ENCODE measurements at regions not wholly inside any gene's neighbourhood (a gene's known extent, or its start where the extent isn't known, plus 50 kb on each side); places are given as distances from the start of the nearest gene placed in this dataset.

DNA sequence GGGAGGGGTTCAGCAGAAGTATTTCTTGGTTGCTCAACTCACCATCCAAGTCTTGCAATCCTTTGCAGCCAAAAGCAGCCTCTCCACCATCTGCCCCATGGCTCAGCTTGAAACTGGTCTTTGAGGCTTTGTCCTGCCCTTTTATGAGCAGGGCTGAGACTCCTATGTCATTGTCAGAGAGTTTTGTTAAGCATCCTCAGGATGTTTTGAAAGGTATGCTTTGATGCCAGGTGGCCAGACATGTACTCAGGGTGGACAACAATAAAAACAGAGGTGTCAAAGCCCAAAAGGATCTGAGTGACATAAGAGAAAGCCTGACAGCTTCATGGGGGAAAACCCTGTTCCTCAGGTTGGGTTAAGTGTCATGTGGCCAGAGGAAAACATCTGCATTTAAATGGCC is 310.5 kb downstream of the PRDM2 start (continued):
- TF ChIP-seq, protein P1, sequence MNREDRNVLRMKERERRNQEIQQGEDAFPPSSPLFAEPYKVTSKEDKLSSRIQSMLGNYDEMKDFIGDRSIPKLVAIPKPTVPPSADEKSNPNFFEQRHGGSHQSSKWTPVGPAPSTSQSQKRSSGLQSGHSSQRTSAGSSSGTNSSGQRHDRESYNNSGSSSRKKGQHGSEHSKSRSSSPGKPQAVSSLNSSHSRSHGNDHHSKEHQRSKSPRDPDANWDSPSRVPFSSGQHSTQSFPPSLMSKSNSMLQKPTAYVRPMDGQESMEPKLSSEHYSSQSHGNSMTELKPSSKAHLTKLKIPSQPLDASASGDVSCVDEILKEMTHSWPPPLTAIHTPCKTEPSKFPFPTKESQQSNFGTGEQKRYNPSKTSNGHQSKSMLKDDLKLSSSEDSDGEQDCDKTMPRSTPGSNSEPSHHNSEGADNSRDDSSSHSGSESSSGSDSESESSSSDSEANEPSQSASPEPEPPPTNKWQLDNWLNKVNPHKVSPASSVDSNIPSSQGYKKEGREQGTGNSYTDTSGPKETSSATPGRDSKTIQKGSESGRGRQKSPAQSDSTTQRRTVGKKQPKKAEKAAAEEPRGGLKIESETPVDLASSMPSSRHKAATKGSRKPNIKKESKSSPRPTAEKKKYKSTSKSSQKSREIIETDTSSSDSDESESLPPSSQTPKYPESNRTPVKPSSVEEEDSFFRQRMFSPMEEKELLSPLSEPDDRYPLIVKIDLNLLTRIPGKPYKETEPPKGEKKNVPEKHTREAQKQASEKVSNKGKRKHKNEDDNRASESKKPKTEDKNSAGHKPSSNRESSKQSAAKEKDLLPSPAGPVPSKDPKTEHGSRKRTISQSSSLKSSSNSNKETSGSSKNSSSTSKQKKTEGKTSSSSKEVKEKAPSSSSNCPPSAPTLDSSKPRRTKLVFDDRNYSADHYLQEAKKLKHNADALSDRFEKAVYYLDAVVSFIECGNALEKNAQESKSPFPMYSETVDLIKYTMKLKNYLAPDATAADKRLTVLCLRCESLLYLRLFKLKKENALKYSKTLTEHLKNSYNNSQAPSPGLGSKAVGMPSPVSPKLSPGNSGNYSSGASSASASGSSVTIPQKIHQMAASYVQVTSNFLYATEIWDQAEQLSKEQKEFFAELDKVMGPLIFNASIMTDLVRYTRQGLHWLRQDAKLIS (CRISPR knock-in tag; IDR thresholded peaks at IDR 0.05) = no peak

- BruUV-seq (replicated peaks) = no TSS peak
- no peak for ATAC-seq
These were observed 311.1 kb downstream of the PRDM2 start for GRCh38 chr1:14011132-14011531.

DNA sequence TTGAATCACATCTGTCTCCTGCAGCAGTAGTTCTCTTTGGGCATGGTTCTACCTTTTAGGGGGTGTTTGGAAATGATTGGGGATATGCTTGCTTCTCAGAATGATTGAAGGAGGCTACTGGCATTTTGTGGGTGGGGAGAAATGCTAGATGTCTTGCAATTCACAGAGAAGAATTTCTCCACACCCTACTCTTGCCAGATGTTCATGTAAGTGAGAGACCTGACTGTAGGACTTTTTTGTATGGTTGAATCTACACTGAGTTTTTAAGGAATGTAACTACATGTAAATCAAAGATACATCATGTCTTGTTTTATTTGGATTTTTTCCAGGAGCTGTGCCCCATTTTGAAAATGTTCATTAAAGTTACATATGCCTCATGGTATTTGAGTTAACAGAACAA is 311.9 kb downstream of the PRDM2 start:
- H3K79me2 ChIP-seq (ENCODE audit: insufficient read depth, low read length) = no peaks in the 10 kb centered on the region
- no peaks in the 10 kb centered on the region for H4K20me1 ChIP-seq (ENCODE audit: insufficient read depth, low read length)
- no TSS peak for BruUV-seq (replicated peaks)
- no peak overlapping the region for H3K27ac ChIP-seq (ENCODE audit: extremely low read length, insufficient read depth, low read length)
- no peak overlapping the region for H2AFZ ChIP-seq (ENCODE audit: low read length)
- POLR2A ChIA-PET = no interaction called here
- H3K36me3 ChIP-seq (replicated peaks in 1 of 2; ENCODE audit: control insufficient read depth in 1 of 2, insufficient read depth in 2 of 2, low read length in 2 of 2) = no peaks in the 10 kb centered on the region
- H3K9ac ChIP-seq (ENCODE audit: insufficient read depth, low read depth, low read length) = no peak overlapping the region
- in situ Hi-C loops (cut with HindIII; ENCODE audit: extremely low pct_ligation_motif_present, low pct_unique_long_range_greater_than_20kb) (no loop called here), intact Hi-C loops (cut with micrococcal nuclease; ENCODE audit: unreplicated experiment) (no loop called here)
- H3K4me1 ChIP-seq (ENCODE audit: insufficient read depth, low read length) = no peaks in the 10 kb centered on the region
- no peak overlapping the region for H3K4me2 ChIP-seq (ENCODE audit: low read depth, low read length)
- CTCF ChIA-PET (ENCODE audit: low intra/inter-chr PET ratio, low total read pairs) = no interaction called here
- TF ChIP-seq HES4 (CRISPR knock-in tag; IDR thresholded peaks at IDR 0.05; ENCODE audit: borderline replicate concordance) = no peak
- TF ChIP-seq, protein P2, sequence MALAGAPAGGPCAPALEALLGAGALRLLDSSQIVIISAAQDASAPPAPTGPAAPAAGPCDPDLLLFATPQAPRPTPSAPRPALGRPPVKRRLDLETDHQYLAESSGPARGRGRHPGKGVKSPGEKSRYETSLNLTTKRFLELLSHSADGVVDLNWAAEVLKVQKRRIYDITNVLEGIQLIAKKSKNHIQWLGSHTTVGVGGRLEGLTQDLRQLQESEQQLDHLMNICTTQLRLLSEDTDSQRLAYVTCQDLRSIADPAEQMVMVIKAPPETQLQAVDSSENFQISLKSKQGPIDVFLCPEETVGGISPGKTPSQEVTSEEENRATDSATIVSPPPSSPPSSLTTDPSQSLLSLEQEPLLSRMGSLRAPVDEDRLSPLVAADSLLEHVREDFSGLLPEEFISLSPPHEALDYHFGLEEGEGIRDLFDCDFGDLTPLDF (CRISPR knock-in tag; IDR thresholded peaks at IDR 0.05) = no peak
- no peak for TF ChIP-seq FOXK2 (IDR thresholded peaks at IDR 0.05)
- TF ChIP-seq RBAK (CRISPR knock-in tag; IDR thresholded peaks at IDR 0.05) = no peak
- H3K4me3 ChIP-seq (replicated peaks in 1 of 3; ENCODE audit: insufficient read depth in 1 of 3, low read depth in 2 of 3, low read length in 3 of 3) = no peak overlapping the region
- ATAC-seq = no peak
- H3K9me3 ChIP-seq (ENCODE audit: low read length) = peaks cover 6% of the 10 kb centered on the region; the same call in 1 of the 2 replicates
- H3K27me3 ChIP-seq (ENCODE audit: control insufficient read depth in 1 of 2, insufficient read depth in 2 of 2, low read length in 2 of 2) = peaks cover 0 to 6% of the 10 kb centered on the region in 2 experiments; a peak in 2 of 5 replicates
- no peak for FAIRE-seq
- no peak for DNase-seq (ENCODE audit: low spot score)

More at GRCh38 chr1:14011132-14011531, 311.1 kb downstream of the PRDM2 start:
- no peak overlapping the region for H2AFZ ChIP-seq (ENCODE audit: low read length)
- H3K4me3 ChIP-seq (replicated peaks in 1 of 3; ENCODE audit: insufficient read depth in 1 of 3, low read depth in 2 of 3, low read length in 3 of 3) = no peak overlapping the region
- ChIA-PET CTCF (ENCODE audit: low intra/inter-chr PET ratio, low total read pairs) (no interaction called here), POLR2A (no interaction called here)
- no peaks in the 10 kb centered on the region for H3K36me3 ChIP-seq (replicated peaks in 1 of 2; ENCODE audit: control insufficient read depth in 1 of 2, insufficient read depth in 2 of 2, low read length in 2 of 2)
- H3K27ac ChIP-seq (ENCODE audit: extremely low read length, insufficient read depth, low read length) = no peak overlapping the region
- TF ChIP-seq NCOA5 (CRISPR knock-in tag; IDR thresholded peaks at IDR 0.05) = no peak
- TF ChIP-seq ZMYM3 (CRISPR knock-in tag; IDR thresholded peaks at IDR 0.05) = no peak
- no peaks in the 10 kb centered on the region for H4K20me1 ChIP-seq (ENCODE audit: insufficient read depth, low read length)
- peaks cover 0 to 6% of the 10 kb centered on the region in 2 experiments; a peak in 2 of 5 replicates for H3K27me3 ChIP-seq (ENCODE audit: control insufficient read depth in 1 of 2, insufficient read depth in 2 of 2, low read length in 2 of 2)
- no peak for DNase-seq (ENCODE audit: low spot score)
- peaks cover 6% of the 10 kb centered on the region; the same call in 1 of the 2 replicates for H3K9me3 ChIP-seq (ENCODE audit: low read length)
- no peak overlapping the region for H3K9ac ChIP-seq (ENCODE audit: insufficient read depth, low read depth, low read length)
- FAIRE-seq = no peak
- no peaks in the 10 kb centered on the region for H3K79me2 ChIP-seq (ENCODE audit: insufficient read depth, low read length)
- under 1% methylated on average over 9 of the region's 9 CpGs for WGBS (ENCODE audit: low lambda C conversion rate)
- intact Hi-C loops (cut with micrococcal nuclease; ENCODE audit: unreplicated experiment) = no loop called here
- in situ Hi-C loops (cut with HindIII; ENCODE audit: extremely low pct_ligation_motif_present, low pct_unique_long_range_greater_than_20kb) = no loop called here
- H3K4me1 ChIP-seq (ENCODE audit: insufficient read depth, low read length) = no peaks in the 10 kb centered on the region
- no peak overlapping the region for H3K4me2 ChIP-seq (ENCODE audit: low read depth, low read length)
